Astrocyte of the cerebellum (primary cell): ENCODE measurements at regions not wholly inside any gene's neighbourhood (a gene's known extent, or its start where the extent isn't known, plus 50 kb on each side); places are given as distances from the start of the nearest gene placed in this dataset.

Source experiments
- DNase-seq: peaks from one replicate; pipeline ENCODE4 v3.0.0-alpha.2; 2011; ENCODE audit warnings: low read depth
- H3K4me3 ChIP-seq: 2 replicates; pipeline ENCODE4 v1.5.1; 2011; ENCODE audit warnings: mild to moderate bottlenecking, low read depth, low read length, moderate library complexity
- CTCF ChIP-seq: IDR thresholded peaks from 2 replicates; pipeline ENCODE4 v1.5.1; 2012; ENCODE audit warnings: low read length, low read depth, moderate library complexity, mild to moderate bottlenecking; ENCODE audit errors: missing control alignments
- in situ Hi-C: cut with HindIII; loops from 2 replicates; pipeline ENCODE4 v1.10.0; 2017; ENCODE audit warnings: low sequenced_read_pairs

- H3K4me3 ChIP-seq: no peak overlapping the region
- DNase-seq: no peak
- in situ Hi-C loops: no loop called here
- TF ChIP-seq CTCF: no peak
Measured at GRCh38 chr9:22590336-22591033, 143.9 kb downstream of the DMRTA1 start.

- in situ Hi-C loops: no loop called here
- no peak for TF ChIP-seq CTCF
- no peak overlapping the region for H3K4me3 ChIP-seq
- no peak for DNase-seq
Measured at GRCh38 chr9:22595805-22596204, 149.2 kb downstream of the DMRTA1 start.

DNA sequence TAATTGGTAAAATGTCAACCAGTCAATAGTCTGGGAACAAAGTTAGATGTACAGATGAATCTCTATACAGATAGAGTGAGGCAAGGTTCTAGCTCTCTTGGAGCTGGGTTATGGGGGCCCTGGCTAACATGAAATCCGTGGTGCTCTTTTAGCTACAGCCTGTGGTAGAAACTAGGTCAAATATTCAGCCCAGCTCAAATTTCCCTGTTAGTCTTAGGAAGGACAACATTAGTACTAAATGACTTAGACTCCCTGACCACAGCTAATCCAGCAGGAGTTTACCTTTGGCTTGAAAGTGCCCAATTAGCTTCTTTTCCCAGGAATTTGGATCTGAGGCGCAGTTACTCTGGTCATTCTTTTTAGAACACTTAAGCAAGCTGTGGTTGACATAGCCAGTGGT is 170.5 kb downstream of the DMRTA1 start:
- no peak overlapping the region for H3K4me3 ChIP-seq
- in situ Hi-C loops: no loop called here
- no peak for DNase-seq
- TF ChIP-seq CTCF: no peak

- no peak overlapping the region for H3K4me3 ChIP-seq
- no peak for TF ChIP-seq CTCF
- DNase-seq: no peak
- in situ Hi-C loops: no loop called here
Measured at GRCh38 chr9:22622815-22623214, 176.2 kb downstream of the DMRTA1 start.

GRCh38 chr9:22623236-22623635 is 176.6 kb downstream of the DMRTA1 start:
- no peak for TF ChIP-seq CTCF
- no peak for DNase-seq
- H3K4me3 ChIP-seq: no peak overlapping the region
- in situ Hi-C loops: no loop called here

DNA sequence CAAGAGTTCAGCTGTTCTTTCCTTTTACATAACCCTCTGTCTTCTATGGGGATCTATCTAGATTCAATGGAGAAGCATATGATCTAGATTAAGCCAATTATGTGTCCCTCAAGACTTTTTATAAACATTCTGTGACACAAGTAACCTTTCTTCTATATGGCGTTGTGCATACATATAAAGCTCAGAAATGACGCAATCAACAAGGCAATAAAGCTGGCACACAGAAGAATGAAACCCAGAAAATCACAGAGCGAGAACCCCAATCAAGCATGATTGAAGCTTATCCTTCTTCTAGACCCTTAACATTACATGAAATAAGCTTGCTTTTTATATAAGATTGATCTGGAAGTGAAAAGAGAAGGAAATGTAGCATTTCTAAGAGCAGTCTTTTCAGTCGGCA is 178.9 kb downstream of the DMRTA1 start:
- TF ChIP-seq CTCF: no peak
- H3K4me3 ChIP-seq: no peak overlapping the region
- no peak for DNase-seq
- in situ Hi-C loops: no loop called here
